HG02798 (cell line): ENCODE measurements at regions not wholly inside any gene's neighbourhood (a gene's known extent, or its start where the extent isn't known, plus 50 kb on each side); places are given as distances from the start of the nearest gene placed in this dataset.
"Not testable (repeated sequence)": the region's sequence is repeated elsewhere in the genome, so short reads cannot be mapped to it uniquely, and the experiment has no call there.

Source experiments
- ATAC-seq: cut with Tn5 transposase; IDR thresholded peaks from one replicate; pipeline ENCODE4 v1.9.1; 2021; ENCODE audit warnings: mild to moderate bottlenecking; ENCODE audit not compliant: unreplicated experiment, poor library complexity

DNA sequence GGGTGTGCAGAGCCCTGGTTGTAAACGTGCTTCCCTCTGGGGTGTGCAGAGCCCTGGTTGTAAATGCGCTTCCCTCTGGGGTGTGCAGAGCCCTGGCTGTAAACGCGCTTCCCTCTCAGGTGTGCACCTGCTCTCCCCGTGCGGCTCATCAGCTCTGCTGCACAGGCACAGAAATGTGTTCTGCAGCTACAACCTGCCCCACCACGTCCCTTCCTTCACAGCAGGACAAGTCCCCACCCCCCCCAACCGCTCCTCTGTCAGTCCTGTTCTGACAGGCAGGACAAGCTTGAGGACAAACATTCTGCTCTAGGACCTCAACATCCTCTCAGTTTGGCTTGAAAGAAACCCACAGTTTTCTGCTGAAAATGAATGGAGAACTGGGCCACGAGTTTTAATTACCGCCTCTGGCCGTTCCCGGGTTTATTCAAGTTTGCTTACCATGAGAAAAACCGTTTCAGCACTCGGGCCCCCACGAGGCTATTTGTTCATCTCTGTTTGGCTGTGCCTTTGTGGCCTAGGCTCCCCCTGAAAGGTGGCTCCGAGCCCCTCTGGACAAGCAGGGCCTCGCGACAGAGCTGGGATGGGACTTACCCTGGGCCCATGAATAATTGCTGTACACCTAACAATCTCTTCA lies 81.0 kb upstream of the ASB18 start:
- no peak for ATAC-seq

DNA sequence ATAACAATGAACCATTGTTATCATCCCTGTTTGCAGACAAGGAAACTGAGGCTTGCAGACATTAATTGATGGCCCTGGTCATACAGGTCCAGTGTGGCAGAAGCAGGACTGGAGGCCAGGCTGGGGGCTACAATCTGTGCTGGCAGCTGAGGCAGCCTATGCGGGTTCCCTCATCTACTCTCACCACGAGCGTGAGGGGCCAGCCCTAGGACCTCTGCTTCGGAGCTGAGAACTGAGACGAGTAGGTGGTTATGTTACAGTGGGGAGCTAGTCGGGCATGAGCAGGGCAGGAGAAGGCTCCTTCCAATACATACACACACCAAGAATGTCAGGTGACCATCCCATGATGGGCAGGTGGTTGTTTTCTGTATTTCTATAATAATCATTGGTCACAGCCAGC lies 82.2 kb upstream of the ASB18 start:
- no peak for ATAC-seq

DNA sequence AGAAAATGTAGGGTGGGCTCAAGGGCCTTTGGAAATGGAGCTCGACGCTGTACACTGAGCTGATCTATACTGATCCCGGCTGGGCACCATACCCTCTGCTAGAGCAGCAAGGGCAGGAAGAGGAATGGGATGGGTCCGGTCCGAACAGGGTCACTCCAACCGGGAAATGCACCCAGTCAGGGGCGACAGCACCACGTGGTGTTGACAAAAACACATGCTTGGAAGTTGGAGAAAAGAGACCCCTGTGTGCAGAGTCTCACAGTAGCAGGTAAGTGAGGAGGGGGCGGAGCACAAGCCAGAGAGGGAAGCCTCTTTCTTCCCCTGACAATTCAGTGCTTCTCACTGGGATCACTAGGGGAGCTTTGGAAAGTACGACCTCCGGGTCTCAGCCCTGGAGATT lies 84.1 kb upstream of the ASB18 start:
- no peak for ATAC-seq

DNA sequence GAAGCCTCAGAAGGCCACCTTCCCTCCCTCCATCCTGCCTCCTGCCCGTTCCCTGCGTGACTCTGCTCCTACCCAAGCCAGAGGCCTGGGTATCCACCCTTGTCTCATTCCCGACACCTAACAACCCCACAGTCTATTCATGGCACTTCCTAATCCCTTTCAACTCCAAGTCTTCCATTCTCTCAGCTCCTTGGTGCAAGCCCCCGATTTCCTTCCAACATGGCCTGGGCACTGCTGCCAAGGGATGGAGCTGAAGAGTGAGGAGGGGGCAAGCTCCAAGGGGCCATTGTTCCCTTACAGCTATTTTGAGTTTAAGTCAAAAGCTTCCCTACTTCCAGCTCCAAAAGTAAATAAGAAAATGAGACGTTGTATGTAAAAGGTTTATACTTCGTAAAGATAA lies 84.8 kb upstream of the ASB18 start:
- no peak for ATAC-seq

DNA sequence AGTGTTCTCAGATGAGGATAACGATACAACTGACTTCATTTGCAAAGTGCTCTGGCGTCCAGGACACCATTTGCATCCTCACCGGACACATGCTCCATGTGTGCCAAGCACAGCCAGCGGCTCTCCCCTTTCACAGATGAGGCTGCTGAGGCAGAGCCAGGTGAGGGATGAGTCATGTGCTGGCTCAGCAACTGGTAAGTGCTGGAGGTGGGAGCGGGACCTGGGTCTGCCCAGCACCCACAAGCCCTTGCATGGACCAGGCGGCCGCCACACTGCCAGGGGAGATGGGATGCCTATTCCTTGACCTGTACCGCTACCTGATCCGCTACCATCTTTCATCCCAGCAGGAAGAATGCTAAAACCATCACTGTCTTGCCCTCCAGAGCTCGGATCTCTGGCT lies 86.2 kb upstream of the ASB18 start:
- ATAC-seq = no peak

DNA sequence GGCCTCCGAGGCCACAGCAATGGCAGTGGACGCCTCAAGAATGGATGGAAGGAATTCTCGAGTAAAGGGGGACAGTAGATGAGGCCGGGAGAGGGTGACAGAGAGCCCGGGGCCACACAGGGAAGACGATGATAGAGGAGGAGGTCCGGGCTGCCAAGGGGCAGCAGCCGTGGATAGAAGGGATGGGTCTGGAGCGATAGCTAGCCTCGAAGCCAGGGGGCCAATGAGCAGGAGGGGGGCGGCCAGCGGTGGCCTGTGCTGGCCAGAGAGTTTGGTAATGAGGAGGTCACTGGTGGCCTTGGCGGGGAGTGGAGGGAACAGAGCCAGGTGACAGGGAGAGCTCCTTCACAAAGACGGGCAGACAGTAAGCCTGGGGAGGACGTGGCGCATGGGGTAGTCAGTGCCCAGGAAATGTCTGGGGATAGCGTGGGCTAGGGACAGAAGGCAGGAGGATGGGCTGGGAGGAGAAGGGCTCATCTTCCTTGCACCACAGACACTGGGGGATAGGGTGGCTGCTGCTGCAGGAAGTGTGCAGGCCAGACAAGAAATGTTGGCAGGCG lies 87.8 kb upstream of the ASB18 start:
- ATAC-seq = no peak

DNA sequence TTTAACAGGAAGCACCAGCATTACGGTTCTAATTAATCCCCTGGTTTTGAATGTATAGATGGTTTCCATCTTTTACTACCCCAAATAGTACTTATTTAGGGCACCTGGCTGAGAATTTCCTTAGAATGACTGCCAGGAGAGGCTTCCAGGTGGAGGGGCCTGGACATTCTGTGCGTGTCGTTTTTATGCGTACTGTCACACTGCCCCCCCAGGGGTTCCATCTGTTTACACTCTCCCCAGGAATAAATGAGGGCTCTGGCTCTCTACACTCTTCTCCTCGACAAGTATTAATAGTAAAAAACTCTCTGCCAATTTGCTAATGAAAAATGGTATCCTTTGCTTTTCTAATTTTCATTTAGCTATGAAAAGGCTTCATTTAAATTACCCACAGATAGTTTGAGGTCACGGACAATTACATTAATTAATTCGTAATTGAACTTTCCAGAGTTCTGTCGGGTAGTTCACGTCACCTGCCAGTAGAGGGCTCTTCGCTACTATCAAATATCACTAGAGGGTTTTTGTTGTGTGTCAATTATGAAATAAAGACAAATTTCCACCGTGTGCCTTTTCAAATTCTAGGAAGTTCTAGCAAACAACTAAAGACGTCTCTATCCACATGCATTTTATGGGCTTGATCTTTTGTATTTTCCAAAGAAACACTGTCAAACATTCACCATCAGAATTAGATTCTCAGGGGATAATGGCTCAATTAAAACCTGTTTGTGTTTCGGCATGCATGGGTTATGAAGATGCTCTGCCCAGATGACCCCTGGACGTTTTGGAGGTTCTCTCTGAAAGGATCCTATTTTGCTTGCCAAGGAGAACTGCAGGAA lies 88.8 kb upstream of the ASB18 start:
- no peak for ATAC-seq

DNA sequence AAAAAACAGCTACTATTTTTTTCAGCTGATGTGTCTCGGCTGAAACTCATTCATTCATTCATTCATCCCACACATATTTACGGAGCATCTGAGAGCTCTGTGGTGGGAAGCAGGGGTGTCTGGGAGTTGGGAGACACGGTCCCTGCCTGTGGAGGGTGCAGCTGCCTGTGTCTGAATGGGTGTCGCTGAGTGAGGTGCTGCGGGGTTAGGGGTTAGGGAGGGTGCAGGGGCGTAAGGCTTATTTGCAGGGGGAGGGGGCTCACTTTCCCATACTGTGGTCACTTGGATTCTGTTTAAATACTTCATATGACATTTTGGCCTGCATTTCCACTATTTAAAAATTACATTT lies 89.4 kb upstream of the ASB18 start:
- no peak for ATAC-seq

DNA sequence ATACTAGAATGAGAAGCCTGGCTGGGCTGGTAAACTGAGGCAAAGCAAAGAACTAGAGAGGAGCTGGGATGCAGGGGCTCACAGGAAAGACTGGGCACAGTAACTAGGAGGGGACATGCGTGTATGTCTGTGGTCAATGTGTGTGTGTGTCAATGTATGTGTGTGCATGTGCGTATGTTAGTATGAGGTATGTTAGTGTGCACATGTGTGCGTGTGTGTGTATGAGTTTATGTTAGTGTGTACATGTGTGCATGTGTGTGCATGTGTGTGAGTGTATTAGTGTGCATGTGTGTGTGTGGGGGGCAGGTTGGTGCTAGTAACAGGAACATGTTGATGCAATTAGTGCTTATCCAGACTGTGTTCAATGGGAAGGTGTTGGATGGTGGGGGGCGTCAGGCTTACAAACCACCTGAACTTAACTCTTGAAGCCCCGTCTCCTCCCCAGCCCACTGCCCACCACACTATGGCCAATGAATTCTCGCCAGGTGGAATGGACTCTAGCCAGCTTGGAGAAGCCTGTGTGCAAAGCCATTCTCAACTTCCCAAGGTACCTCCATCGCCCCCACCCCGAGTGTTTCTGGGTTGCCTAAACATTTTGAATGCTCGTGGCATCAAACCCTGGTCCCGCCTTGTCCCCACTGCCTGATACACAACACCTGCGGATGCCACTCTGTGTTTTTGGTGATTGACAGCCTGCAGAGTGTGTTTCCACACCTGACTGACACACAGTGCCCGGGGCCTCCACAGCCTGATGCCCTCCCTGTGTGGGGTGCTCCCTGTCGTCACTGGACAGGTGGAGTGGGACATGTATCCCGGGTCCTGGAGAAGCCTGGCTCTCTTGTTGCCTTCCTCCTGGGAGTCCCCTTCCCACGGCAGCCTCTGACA lies 90.1 kb upstream of the ASB18 start:
- no peak for ATAC-seq

DNA sequence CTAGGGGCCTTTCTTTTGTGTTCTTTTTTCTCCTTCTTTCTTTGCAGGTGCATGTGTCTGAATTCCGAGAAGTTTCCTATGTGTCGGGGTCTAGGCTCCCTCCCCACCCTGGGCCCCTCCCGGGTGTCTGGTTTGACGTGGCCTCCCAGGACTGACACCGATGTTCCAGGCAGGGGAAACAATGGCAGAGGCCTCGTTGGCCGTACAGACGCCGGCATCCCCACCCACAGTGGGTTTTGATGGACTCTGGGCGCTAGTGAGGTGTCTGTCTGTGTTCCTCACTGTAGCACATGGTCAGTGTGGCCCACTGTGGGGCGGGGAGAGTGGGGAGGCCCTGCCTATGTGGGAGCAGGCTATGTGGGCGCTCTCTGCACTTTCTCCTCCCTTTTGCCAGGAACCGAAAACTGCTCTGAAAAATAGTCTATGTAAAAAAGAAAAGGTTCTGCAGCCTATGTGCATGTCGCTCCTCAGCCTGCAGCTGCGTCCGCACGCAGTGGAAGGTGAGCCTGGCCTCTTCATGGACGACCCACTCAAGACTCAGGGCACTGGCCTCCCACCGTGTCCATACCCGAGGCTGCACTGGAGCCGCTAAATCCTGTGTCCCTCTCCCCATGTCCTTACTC lies 90.9 kb upstream of the ASB18 start:
- ATAC-seq = no peak

DNA sequence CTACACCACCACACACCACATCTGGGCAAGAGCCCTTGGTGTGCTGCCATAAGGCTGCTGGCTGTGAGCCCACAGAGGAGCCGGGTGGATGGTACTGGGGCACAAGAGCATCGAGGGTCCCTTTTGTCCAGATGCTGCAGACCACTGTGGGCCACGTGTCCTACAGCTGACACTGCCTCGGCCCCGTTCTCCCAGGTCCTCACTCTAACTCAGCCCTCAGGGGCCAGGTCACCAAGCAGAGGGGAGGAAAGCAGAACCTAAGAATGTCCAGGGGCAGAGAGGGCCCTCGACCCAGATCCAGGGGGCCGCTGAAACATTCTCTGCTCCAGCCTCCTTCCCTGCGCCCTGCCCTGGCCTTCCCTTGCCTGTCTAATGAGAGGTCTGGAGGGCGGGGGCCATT lies 91.7 kb upstream of the ASB18 start:
- ATAC-seq = no peak

DNA sequence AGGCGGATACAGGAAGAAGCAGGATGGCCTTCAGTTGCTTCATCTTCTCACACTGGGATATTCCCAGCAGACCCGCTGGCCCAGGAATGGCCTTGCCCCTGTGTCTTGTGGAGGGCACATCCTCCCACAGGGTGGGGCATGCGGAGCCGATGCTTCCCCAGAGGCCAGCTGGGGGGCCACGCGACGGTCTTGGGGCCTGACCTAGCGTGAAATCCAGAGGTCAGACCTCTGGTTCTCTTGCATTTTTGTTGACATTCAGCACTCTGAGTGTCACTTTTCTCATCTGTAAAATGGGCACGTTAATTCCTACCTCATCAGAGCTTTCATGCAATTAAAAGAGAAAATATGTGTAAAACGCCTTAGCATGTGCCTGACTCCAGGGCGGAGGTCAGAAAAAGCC lies 92.1 kb upstream of the ASB18 start:
- ATAC-seq = not testable (repeated sequence)

DNA sequence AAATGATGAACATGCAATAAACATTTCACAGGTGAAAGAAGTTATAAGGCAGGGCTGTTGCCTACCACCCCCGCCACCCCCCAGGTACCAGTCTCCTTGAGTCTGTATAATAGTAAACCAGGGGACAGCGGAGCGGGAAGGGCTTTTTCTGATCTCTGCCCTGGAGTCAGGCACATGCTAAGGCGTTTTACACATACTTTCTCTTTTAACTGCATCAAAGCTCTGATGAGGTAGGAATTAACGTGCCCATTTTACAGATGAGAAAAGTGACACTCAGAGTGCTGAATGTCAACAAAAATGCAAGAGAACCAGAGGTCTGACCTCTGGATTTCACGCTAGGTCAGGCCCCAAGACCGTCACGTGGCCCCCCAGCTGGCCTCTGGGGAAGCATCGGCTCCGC lies 94.3 kb upstream of the ASB18 start:
- not testable (repeated sequence) for ATAC-seq

DNA sequence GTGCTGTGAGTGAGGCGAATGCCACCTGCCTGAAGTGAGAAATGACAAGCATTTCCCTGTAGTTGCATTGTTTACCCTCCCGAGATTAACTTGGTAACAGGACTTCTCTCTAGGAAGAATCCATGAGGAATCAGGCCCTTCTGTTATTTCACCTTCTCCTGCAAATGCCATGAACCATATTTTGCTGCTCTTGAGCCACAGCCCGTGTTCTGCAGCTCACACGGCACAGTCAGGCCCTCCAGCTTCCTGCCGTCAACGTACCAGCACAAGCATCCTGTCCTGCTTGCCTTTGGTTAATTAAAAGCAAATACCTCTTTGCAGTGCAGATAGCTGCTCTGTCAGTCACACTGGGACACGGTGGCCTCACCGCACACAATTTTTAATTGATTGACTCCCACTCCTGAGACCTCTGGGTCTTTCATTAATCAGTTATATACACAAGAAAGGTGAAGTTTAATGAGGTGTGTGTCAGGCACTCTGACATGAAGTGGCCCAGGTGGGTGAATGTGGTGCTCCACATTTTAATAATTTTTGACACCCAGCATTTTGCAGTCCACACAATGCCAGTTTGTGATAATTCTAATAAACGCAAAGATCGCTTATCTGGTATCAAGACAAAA lies 95.3 kb upstream of the ASB18 start:
- no peak for ATAC-seq

DNA sequence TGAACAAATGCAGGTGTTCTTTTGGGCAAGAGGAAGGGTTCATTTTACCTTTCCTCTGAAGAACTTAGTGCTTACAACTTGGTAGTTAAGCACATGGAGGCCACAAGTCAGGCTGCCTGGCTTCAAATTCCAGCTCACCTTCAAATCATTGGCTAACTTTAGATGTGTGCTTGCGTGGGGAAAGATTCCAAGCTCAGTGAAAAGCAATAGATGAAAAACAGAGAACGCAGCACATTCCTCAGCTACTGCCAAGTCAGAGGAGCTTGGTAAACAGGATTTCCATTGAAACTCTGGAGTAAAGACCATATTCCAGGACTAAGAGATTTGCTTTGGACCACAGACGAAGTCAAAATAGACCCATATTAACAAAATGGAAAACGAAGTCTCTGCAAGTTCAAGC lies 96.3 kb upstream of the ASB18 start:
- no peak for ATAC-seq

DNA sequence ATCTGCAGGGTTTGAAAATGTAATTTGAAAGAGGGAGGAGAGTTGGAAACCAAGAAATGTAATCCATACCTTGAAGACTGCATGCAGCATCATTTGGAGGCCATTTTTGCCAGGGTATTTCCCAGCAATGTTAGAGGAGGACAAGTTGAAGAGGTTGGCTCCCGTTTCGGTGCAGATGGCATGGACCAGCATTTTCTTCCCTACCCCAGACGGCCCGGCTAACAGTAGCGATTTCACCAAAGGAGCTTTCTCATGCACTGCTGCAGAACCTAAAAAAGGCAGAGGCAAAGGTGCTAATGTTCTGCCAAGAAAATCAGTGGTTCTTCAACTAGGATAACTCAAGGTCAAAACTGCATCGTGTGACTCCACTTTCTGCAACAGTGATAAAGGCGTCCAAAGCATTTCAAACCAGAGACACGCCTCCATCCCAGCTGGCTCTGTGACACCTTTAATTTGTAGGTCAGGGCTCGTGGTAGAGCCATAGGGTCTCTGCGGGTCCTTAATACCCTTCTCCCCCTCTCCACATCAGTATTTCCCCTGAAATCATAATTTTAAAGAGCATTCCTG lies 99.6 kb upstream of the ASB18 start:
- no peak for ATAC-seq

DNA sequence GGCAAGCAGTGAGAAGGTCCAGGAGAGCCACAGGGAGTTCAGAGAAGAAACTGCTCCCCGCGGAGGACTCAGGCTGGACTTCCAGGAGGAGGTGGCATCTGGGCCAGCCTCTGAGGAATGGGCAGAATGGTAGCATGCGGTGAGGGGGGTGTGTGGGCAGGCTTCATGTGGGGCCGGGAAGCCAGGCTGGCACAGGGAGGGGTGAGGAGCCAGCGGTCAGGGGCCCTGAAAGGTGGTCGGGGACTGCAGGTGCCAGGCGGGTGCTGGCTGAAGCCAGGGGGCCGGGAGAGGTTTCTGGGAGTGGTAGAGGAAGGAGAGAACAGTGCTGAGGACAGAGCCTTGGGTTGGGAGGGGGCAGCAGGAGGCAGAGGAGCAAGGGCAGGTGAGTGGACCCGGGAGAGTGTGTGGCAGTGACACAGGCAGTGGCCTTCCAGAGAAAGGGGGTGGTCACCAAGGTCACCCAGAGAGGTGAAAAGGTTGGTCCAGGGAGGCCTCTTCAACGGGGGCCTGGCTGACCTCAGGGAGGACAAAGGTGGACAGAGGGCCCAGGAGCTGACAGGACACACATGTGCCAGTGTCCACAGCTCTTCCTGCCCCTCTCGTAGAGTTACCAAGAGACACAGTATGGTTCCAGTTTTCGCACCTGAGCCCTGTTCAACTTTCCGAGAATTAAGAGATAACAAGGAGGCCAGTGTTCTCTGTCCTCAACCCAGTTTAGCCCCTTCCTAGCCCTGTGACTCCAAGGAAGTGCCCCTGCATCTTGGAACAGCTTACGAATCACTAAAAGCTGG lies 101.2 kb upstream of the ASB18 start:
- ATAC-seq = no peak

DNA sequence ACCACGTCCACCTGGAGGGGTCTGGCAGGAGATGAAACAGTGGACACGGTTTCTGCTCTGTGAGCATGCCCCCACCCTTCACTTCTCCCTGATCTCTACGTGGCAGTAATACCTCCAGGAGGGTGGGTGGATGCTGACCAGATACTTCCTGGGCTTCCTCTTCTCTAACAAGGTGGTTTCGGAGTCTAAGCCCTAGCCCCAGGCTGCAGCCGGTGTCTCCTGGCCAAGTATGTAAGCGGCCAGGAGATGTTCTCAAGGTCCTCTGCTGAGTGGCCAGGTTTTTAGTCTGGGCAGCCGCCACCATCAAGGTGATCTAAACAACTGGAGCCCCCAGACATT lies 101.8 kb upstream of the ASB18 start:
- no peak for ATAC-seq

DNA sequence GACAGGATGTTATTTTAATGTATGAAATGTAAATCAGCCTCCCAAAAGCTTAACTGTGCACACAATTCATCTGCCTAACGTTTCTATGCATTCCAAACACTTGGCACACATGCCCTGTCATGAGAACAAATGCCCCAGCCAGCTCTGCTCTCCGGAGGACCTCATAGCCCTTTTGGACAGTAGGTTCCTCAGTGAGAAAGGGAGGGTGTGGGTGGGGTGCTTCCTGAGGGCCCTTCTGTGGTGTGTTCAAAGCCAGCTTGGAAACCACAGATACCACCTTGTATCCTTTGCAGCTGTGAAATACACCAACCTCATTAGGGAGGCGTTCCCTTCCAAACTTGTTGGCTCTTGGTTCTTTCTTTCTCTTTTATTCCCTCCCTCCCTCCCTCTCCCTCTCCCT lies 102.2 kb upstream of the ASB18 start:
- no peak for ATAC-seq
